ENCODE measurements at regions not wholly inside any gene's neighbourhood (a gene's known extent, or its start where the extent isn't known, plus 50 kb on each side); places are given as distances from the start of the nearest gene placed in this dataset.

DNA sequence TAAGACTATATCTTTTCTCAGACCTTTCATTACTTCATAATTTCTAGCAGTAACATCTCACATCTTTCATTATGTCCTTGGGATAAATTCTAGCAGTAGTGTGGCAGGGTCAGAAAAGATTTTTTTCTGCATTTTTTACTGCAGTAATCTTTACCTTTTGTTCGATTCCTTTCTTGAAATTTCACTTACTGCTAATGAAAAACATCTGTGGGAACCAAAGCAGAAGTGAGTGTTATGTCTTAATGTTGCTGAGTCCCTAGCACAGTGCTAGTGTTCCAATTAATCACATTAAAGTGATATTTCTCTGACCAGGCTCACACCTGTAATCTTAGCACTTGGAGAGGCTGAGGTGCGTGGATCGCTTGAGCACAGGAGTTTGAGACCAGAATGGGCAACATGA, 123.6 kb downstream of the EHF start:
- TF ChIP-seq POLR2A (IDR thresholded peaks at IDR 0.05; ENCODE audit: low read length) (no peak), GATA1 (IDR thresholded peaks at IDR 0.05; ENCODE audit: low read depth, low read length) (no peak)
